Aorta (tissue), 5 donors: ENCODE measurements at regions not wholly inside any gene's neighbourhood (a gene's known extent, or its start where the extent isn't known, plus 50 kb on each side); places are given as distances from the start of the nearest gene placed in this dataset.

ENCODE experiments used
- ATAC-seq: fragments of 200-7000 bp; cut with Tn5 transposase; one replicate; pipeline ENCODE4 v1.9.1; 2022; ENCODE audit warnings: moderate library complexity; ENCODE audit not compliant: low FRiP score
- DNase-seq, 2 donors: peaks; one replicate each; pipeline ENCODE4 v3.0.0-alpha.2; 2020
- H3K27ac ChIP-seq, 2 donors: one replicate each; pipeline ENCODE4 v1.5.1; 2013; ENCODE audit warnings: low read length in 2 of 2, mild to moderate bottlenecking in 2 of 2, moderate library complexity in 2 of 2, control low read depth in 1 of 2, inconsistent platforms in 1 of 2, low read depth in 1 of 2
- H3K27me3 ChIP-seq, 2 donors: one replicate each; pipeline ENCODE4 v1.6.1; 2013; ENCODE audit warnings: control low read depth in 1 of 2, low read length in 1 of 2, mild to moderate bottlenecking in 1 of 2, moderate library complexity in 1 of 2; ENCODE audit not compliant: insufficient read depth in 2 of 2, control insufficient read depth in 1 of 2
- H3K36me3 ChIP-seq, 2 donors: one replicate each; pipeline ENCODE4 v1.6.1; 2013; ENCODE audit warnings: control low read depth in 1 of 2, low read length in 1 of 2, mild to moderate bottlenecking in 1 of 2; ENCODE audit not compliant: insufficient read depth in 2 of 2, control insufficient read depth in 1 of 2
- H3K4me1 ChIP-seq, 2 donors: one replicate each; pipeline ENCODE4 v1.6.1; 2013; ENCODE audit warnings: low read length in 2 of 2, control low read depth in 1 of 2, mild to moderate bottlenecking in 1 of 2, moderate library complexity in 1 of 2; ENCODE audit not compliant: insufficient read depth in 2 of 2, control insufficient read depth in 1 of 2
- H3K4me3 ChIP-seq, 2 donors: one replicate each; pipeline ENCODE4 v1.5.1; 2013; ENCODE audit warnings: low read length in 2 of 2, control low read depth in 1 of 2, mild to moderate bottlenecking in 1 of 2
- H3K9me3 ChIP-seq: one replicate; pipeline ENCODE4 v1.6.1; 2013; ENCODE audit warnings: mild to moderate bottlenecking, low read length; ENCODE audit not compliant: control insufficient read depth
- WGBS, 2 donors: extraction: QIAGEN DNeasy Blood & Tissue Kit; methylation state at CpG; one replicate each; pipeline ENCODE4 v1.1.7; 2013; 5-methylcytosine and 5-hydroxymethylcytosine counted together
- intact Hi-C, 2 donors: fragments of 100-400 bp; cut with DNase I; formaldehyde crosslinking; loops; one replicate each; pipeline versions ENCODE4 v1.14.2 to v1.15.0; 2022
- donor health status: healthy with polysubstance abuse.
- donor health status: Bipolar disorder and iron deficiency.
- donor health status: DM: no; HTN: no; CAD: no.
- donor health status: DM: no; HTN: no; CAD: no.
- donor health status: DM: yes; HTN: yes; CAD: no.

DNA sequence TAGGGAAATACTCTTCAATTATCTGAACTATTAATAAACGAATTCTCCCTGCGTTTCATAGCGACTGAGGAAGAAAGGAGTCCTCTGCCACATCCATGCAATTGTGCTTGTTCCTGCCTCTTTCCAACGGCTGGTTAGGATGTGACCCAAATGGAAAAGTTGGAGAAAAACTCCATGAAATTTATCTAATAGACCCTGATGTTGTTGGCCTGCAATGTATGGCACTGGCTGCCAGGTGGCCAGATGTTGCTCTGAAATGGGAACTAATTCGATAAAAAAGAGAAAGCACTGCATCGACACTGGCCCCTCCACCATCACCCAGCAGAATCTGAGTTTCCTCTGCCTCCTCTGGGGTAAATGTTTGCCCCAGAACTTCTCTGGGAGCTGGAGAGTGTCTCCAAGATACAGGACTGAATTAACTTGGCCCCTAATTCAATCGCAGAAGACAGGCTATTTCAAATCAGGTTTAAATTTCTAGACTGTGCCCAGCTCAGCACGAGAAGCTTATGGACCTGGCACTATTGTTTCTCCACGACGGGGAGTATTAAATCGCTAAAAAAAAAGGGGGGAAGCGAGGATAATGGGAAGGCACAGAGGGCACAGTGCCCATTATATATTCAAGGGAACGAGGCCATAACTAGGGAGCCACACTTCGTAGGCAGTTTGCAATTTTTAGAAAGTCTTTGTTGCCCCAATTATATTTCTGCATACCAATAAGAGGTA lies 103.9 kb downstream of the ZIC5 start:
- DNase-seq, result no peak
- intact Hi-C loops, result no loop called here

GRCh38 chr13:99866781-99867180 lies 104.8 kb downstream of the ZIC5 start:
- WGBS, 2 donors, result 98 to 99% methylated on average over 7 of the region's 7 CpGs
- ATAC-seq (no peak), DNase-seq (no peak)
- Histone ChIP-seq H3K27ac (no peak overlapping the region), H3K9me3 (no peaks in the 10 kb centered on the region), H3K4me3 (no peak overlapping the region), H3K4me1 (no peaks in the 10 kb centered on the region), H3K27me3 (no peaks in the 10 kb centered on the region), H3K36me3 (no peaks in the 10 kb centered on the region)
- intact Hi-C loops, result no loop called here

More for the DNA sequence above, 103.9 kb downstream of the ZIC5 start:
- 71 to 80% methylated on average over 14 of the region's 14 CpGs for WGBS, 2 donors
- ATAC-seq, result no peak
- H3K9me3 ChIP-seq, result no peaks in the 10 kb centered on the region
- H3K27me3 ChIP-seq, result no peaks in the 10 kb centered on the region
- H3K27ac ChIP-seq, result no peak overlapping the region
- no peaks in the 10 kb centered on the region for H3K36me3 ChIP-seq
- no peaks in the 10 kb centered on the region for H3K4me1 ChIP-seq
- no peak overlapping the region for H3K4me3 ChIP-seq

DNA sequence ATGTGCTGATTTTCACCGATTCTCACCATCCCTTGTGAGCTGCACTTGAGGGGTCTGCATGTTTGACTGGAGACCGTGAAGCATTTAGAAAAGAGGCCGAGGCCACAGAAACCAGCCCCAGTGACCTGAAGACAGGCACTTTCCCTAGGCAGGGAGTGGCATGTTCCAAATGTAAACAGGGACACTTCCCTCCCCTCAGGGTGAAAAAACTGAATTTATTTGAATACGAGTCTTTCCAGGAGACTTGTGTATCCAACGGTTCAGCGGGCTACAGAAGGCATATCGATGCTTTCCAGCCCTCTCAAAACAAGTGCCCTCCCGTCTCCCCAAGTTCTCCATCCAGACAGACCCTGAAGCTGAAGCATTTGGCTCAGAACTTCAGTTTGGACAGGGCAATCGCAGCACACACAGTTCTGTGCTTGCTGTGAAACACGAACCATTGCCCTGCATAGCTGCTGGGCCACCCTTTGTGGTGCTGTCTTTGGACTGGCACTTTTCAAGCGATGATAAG lies 106.1 kb downstream of the ZIC5 start:
- Histone ChIP-seq H3K27me3 (no peaks in the 10 kb centered on the region), H3K27ac (no peak overlapping the region), H3K36me3 (no peaks in the 10 kb centered on the region), H3K4me1 (no peaks in the 10 kb centered on the region), H3K9me3 (no peaks in the 10 kb centered on the region), H3K4me3 (no peak overlapping the region)
- DNase-seq (no peak), ATAC-seq (no peak)
- intact Hi-C loops, result no loop called here
- 77 to 84% methylated on average over 11 of the region's 11 CpGs for WGBS, 2 donors

- Histone ChIP-seq H3K36me3 (no peaks in the 10 kb centered on the region), H3K4me3 (no peak overlapping the region), H3K27me3 (no peaks in the 10 kb centered on the region), H3K9me3 (no peaks in the 10 kb centered on the region), H3K27ac (no peak overlapping the region), H3K4me1 (no peaks in the 10 kb centered on the region)
- WGBS, 2 donors, result 72% methylated on average over 10 of the region's 10 CpGs
- DNase-seq, result no peak
- intact Hi-C loops, result no loop called here
- ATAC-seq, result no peak
Measured at GRCh38 chr13:99864627-99864990, 107.0 kb downstream of the ZIC5 start.

GRCh38 chr13:99863789-99864626 lies 107.6 kb downstream of the ZIC5 start:
- H3K4me3 ChIP-seq, result no peak overlapping the region
- WGBS, 2 donors, result 71 to 79% methylated on average over 14 of the region's 14 CpGs
- no peaks in the 10 kb centered on the region for H3K9me3 ChIP-seq
- intact Hi-C loops, result no loop called here
- DNase-seq (no peak), ATAC-seq (no peak)
- no peak overlapping the region for H3K27ac ChIP-seq
- H3K36me3 ChIP-seq, result no peaks in the 10 kb centered on the region
- H3K27me3 ChIP-seq, result no peaks in the 10 kb centered on the region
- no peaks in the 10 kb centered on the region for H3K4me1 ChIP-seq

DNA sequence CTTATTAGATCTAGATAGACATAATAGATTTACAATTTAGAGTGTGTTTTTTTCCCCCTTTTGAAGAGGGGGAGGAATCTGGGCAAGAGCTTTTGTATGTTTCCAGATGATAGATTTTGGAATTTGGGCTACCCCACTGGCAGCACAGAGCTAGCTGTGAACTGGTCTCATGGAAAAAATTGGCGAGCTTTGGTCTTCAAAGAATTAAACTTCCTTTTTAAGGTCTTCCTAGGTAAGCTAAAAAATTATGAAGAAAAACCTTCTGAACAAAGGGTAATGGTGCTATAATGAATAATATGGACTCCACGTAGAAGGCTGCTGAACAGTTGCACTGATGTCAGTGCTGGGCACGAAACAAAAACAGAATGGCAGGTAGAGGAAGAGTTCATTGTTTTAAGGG lies 109.3 kb downstream of the ZIC5 start:
- Histone ChIP-seq H3K27me3 (no peaks in the 10 kb centered on the region), H3K9me3 (no peaks in the 10 kb centered on the region), H3K4me3 (no peak overlapping the region), H3K36me3 (no peaks in the 10 kb centered on the region), H3K4me1 (no peaks in the 10 kb centered on the region), H3K27ac (no peak overlapping the region)
- no peak for ATAC-seq
- no peak for DNase-seq
- 94% methylated on average over 3 of the region's 3 CpGs for WGBS, 2 donors
- intact Hi-C loops, result no loop called here

GRCh38 chr13:99861771-99862170 lies 109.8 kb downstream of the ZIC5 start:
- H3K9me3 ChIP-seq, result no peaks in the 10 kb centered on the region
- DNase-seq (no peak), ATAC-seq (no peak)
- no peak overlapping the region for H3K27ac ChIP-seq
- intact Hi-C loops, result no loop called here
- 65 to 79% methylated on average over 2 of the region's 2 CpGs for WGBS, 2 donors
- H3K36me3 ChIP-seq, result no peaks in the 10 kb centered on the region
- H3K4me1 ChIP-seq, result no peaks in the 10 kb centered on the region
- H3K4me3 ChIP-seq, result no peak overlapping the region
- H3K27me3 ChIP-seq, result no peaks in the 10 kb centered on the region

DNA sequence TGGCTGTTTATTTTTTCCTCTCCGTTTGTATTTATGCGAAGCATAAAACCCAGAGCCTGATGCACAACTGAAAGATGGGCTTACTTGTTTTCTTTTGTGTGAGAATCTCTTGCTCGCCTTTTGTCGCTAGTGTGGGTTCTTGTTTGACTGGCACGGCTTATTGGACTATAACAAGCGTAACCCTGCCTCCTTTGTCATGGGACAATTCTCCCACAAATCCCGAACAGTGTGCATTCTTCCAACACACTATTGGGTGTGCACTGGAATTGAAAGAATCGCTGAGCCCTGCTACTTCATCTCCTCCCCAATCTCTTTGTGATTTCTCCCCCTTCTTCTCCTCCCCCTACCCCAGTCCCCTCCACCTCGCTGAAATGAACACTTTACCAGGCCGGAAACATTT lies 110.8 kb downstream of the ZIC5 start:
- no peaks in the 10 kb centered on the region for H3K27me3 ChIP-seq
- ATAC-seq, result no peak
- no peaks in the 10 kb centered on the region for H3K9me3 ChIP-seq
- 86% methylated on average over 10 of the region's 10 CpGs for WGBS, 2 donors
- H3K36me3 ChIP-seq, result no peaks in the 10 kb centered on the region
- no peak for DNase-seq
- H3K4me1 ChIP-seq, result no peaks in the 10 kb centered on the region
- no peak overlapping the region for H3K27ac ChIP-seq
- H3K4me3 ChIP-seq, result no peak overlapping the region
- intact Hi-C loops, result no loop called here
